HG02981 (cell line): ENCODE measurements at regions not wholly inside any gene's neighbourhood (a gene's known extent, or its start where the extent isn't known, plus 50 kb on each side); places are given as distances from the start of the nearest gene placed in this dataset.

ENCODE experiments used
- ATAC-seq: cut with Tn5 transposase; IDR thresholded peaks from one replicate; pipeline ENCODE4 v1.9.1; 2021; ENCODE audit warnings: mild to moderate bottlenecking, moderate library complexity; ENCODE audit not compliant: unreplicated experiment

- ATAC-seq = no peak
Measured at GRCh38 chr20:58005581-58006345, 222.7 kb downstream of the ANKRD60 start.

- no peak for ATAC-seq
Measured at GRCh38 chr20:58004900-58005299, 223.6 kb downstream of the ANKRD60 start.

GRCh38 chr20:58004146-58004545, 224.3 kb downstream of the ANKRD60 start:
- no peak for ATAC-seq

- ATAC-seq = no peak
Measured at GRCh38 chr20:58003525-58003924, 224.9 kb downstream of the ANKRD60 start.

GRCh38 chr20:58002901-58003300, 225.6 kb downstream of the ANKRD60 start:
- no peak for ATAC-seq

GRCh38 chr20:58001946-58002345, 226.5 kb downstream of the ANKRD60 start:
- no peak for ATAC-seq

GRCh38 chr20:58001381-58001780, 227.1 kb downstream of the ANKRD60 start:
- no peak for ATAC-seq

- ATAC-seq = no peak
Measured at GRCh38 chr20:58000861-58001260, 227.6 kb downstream of the ANKRD60 start.

GRCh38 chr20:57999465-58000111, 228.9 kb downstream of the ANKRD60 start:
- no peak for ATAC-seq

- no peak for ATAC-seq
Measured at GRCh38 chr20:57998981-57999464, 229.4 kb downstream of the ANKRD60 start.

- ATAC-seq = no peak
Measured at GRCh38 chr20:57998276-57998675, 230.2 kb downstream of the ANKRD60 start.

GRCh38 chr20:57996936-57997890, 231.2 kb downstream of the ANKRD60 start:
- no peak for ATAC-seq

GRCh38 chr20:57996465-57996864, 232.0 kb downstream of the ANKRD60 start:
- ATAC-seq = no peak

GRCh38 chr20:57995381-57995977, 233.0 kb downstream of the ANKRD60 start:
- no peak for ATAC-seq

GRCh38 chr20:57993716-57994431, 234.6 kb downstream of the ANKRD60 start:
- no peak for ATAC-seq

GRCh38 chr20:57991211-57991881, 237.1 kb downstream of the ANKRD60 start:
- ATAC-seq = no peak

GRCh38 chr20:57990396-57990987, 238.0 kb downstream of the ANKRD60 start:
- ATAC-seq = no peak

GRCh38 chr20:57988828-57989227, 239.6 kb downstream of the ANKRD60 start:
- no peak for ATAC-seq

GRCh38 chr20:57988422-57988821, 240.0 kb downstream of the ANKRD60 start:
- ATAC-seq = no peak
